ENCODE measurements at regions not wholly inside any gene's neighbourhood (a gene's known extent, or its start where the extent isn't known, plus 50 kb on each side); places are given as distances from the start of the nearest gene placed in this dataset.

GRCh38 chr3:111244760-111245159, 173.1 kb downstream of the NECTIN3 start:
- no peak for TF ChIP-seq ZC3H10 (CRISPR knock-in tag; IDR thresholded peaks at IDR 0.05)
- no peak for TF ChIP-seq PATZ1 (CRISPR knock-in tag; IDR thresholded peaks at IDR 0.05; ENCODE audit: borderline replicate concordance)
- TF ChIP-seq ISL1 (CRISPR knock-in tag; IDR thresholded peaks at IDR 0.05) = no peak
- TF ChIP-seq ZFP3 (CRISPR knock-in tag; IDR thresholded peaks at IDR 0.05) = no peak
- no peak for TF ChIP-seq ZNF70 (CRISPR knock-in tag; IDR thresholded peaks at IDR 0.05)
- no peak for TF ChIP-seq SNAI2 (CRISPR knock-in tag; IDR thresholded peaks at IDR 0.05)
